COLO829 (cell line): ENCODE measurements at regions not wholly inside any gene's neighbourhood (a gene's known extent, or its start where the extent isn't known, plus 50 kb on each side); places are given as distances from the start of the nearest gene placed in this dataset.

Experiments used
- DNase-seq: peaks from one replicate; pipeline ENCODE4 v3.0.0; 2012; ENCODE audit warnings: low spot score

DNA sequence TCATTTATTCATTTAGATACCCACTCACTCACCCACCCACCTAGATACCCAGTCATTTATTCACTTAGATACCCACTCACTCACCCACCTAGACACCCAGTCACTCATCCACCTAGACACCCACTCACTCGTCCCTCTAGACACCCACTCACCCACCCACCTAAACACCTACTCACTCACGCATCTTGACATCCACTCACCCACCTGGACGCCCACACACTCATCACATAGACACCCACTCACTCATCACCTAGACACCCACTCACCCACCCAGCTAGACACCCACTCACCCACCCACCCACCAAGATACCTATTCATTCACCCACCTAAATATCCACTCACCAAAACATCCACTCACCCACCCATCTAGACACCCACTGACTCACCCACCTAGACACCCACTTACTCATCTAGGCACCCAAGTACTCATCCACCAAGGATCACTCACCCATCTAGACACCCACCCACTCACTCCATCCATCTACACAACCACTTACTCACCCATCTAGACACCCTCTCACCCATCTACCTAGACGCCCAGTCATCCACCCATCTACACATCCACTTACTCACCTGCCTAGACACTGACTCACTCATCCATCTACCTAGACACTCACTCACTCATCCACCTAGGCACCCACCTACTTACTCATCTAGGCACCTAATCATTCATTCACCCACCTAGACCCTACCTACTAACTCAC lies 723.7 kb upstream of the RAB6C start:
- DNase-seq = no peak

DNA sequence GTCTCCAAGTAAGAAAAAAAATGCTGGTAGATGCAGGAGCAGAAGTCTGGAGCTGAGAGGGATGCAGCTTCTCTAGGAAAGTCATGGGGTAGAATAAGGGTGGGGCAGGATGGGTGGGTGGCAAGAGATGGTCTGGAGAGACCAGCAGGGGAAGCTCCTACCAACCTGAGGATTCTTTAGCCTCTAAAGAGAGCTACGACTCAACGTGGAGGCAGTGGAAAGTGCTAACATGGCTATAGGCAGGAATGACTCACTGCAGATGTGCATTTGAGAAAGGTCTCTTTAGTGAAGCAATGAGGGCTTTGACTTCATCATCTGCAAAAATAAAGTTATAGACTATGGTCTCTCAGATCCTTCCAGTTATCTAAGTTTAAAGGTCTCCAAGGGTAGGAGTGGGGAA lies 722.8 kb upstream of the RAB6C start:
- DNase-seq = no peak

DNA sequence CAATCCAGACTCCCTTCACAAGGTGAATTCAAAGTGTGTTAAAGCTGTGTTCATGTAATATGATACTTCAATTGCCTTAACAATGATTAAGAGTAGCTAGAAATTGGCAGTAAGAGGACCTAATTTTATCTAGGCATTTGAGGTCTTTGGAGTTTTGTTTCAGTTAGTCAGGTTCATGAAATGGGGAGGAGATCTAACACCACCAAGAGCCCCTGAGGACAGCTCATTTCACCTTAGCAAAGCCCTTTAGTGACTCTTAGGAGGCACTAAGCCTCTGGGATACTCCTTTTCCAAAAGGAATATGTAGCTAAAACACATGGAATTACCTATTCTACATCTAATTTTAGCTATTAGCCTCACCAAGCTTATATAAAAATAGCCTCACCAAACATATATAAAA lies 716.5 kb upstream of the RAB6C start:
- no peak for DNase-seq

DNA sequence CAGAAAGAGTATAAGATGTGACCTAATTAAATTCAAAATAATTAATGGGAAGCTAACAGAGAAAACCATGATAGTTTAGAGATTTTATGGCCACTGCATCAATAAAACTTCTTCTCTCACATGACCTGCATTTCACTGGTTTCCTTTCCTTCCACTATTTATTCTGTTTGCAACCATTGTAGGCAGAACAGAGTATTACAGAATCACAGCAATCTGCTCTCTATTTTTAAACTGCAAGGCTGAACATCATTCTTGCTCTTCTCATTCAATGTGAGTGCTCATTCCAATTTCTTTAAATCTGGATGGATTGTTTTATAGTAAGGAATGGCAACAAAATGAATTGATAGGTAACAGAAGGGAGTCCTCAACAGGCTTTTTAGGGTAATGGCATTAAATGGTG lies 715.5 kb upstream of the RAB6C start:
- no peak for DNase-seq

DNA sequence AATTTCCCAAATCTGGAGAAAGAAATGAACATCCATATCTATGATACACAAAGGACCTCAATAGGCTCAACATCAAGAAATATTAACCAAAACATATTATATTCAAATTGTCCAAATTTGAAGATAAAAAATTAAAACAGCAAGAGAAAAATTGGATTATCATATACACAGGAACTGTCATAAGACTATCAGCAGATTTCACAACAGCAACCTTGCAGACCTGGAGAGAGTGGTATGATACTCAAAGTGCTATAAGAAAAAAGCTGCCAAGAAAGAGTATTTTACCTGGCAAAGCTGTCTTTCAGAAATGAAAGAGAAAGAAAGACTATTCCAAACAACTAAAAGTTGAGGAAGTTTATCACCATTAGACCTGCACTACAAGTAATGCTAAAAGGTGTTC lies 711.9 kb upstream of the RAB6C start:
- DNase-seq = no peak

DNA sequence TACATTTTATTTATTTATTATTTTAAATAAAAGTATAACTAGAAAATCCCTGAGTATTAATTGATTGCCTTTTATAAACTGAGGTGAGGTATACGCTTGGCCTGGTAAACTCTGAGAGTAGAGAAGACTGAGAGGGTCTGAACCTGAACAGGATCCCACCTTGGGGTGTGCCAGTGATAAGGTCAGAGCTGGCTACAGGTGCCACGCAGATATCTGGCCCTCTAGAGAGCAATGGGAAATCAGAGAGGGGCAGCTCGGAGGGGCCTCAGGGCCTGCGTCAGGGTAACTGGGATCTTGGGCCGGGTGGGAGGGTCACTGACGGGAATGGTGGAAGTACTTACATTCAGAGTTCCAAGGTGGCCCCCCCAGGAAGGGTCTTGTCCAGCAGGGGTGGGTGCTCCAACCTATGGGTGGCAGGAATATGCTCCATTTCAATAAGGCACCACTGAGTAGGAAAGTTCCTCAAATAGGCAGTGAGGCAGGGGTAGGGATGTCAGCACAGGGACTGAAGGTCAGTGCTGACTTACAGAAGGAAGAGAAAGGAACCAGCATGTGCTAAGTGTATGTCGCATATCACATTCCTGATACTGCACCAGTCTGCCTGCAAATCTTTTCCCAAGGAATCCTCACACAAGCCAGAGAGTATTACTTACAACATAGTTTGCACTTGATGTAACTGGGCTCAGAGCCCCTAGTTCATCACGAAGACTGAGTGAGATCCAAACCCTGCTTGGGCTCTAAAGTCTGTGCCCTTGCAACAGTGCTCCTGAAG lies 706.0 kb upstream of the RAB6C start:
- no peak for DNase-seq

DNA sequence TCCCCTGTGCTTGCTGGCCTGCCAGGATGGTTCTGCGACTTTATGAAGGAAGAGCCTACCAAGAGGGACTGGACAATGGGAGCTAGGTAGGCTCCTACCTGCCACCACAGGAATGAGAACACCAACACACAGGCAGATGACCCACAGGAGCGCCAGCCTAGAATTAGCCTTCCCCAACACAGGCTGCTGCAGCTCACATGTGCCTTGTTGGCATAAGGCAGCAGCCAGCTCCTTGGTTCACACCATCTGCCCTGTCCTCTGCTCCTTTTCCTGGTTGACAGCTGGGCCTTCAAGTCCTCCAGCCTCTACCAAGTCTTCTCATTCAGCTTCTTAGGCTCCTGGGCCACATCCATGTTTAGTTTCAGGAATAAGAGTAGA lies 705.4 kb upstream of the RAB6C start:
- no peak for DNase-seq

DNA sequence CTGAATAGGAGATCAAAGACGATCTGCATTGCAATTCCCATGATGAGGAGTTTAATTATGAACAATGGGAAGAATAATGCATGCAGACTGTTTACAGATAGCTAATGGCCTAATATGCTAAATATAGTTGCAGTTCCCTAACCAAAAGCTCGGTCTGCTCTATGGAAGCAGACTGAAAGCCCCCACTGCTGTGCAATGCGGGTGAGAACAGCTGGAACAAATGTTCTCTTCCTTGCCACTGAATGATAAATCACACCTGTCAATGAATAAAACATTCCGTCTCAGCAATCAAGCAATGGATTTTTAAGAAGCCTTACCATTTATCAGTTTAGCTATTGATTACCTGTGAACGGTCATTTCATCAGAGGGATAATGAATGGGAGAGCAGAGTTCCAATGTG lies 704.5 kb upstream of the RAB6C start:
- DNase-seq = no peak

DNA sequence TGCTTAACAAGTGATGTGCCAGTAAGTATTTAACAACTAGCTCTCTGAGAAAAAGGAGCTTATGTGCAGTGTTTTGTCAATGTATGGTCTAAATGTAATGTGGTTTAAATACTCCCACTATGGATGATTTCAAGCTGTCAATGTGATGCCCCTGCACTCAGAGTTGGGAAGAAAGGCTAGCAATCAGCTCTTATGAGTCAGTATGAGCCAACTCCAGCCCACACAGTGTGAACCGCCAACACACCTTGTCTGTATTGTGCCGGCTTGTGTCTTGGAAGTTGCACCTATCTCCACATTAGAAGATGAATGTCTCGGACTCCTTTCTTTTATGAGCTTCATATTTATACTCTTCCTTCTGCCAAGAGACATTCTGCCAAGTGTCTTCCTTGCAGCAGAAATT lies 703.8 kb upstream of the RAB6C start:
- DNase-seq = no peak

DNA sequence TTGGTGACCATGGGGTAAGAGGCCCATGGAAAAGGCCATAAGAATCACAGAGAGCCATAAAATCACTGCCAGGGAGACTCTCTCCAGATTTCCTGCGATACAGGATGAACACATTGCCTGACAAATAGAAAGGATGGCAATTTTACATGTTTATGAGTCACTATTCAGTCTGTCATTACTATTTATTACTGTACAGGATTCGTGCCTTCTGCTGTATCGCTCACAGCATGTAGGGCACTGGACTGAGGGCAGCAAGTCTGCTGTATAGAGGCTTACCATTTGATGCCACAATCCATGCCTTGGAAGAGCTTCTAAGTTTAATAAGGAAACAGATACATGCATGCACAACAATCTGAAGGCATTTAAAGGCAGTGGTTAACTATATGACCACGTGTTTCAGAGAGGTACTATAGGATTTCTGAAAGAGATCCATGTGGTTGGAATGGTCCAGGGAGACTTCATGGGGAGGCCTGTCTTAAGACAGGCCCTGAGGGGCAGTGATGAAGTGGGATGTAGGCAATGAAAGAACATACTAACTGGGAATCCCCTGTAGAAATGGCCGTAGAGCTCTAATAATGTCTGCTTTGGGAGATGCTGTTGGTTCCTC lies 702.4 kb upstream of the RAB6C start:
- DNase-seq = no peak

DNA sequence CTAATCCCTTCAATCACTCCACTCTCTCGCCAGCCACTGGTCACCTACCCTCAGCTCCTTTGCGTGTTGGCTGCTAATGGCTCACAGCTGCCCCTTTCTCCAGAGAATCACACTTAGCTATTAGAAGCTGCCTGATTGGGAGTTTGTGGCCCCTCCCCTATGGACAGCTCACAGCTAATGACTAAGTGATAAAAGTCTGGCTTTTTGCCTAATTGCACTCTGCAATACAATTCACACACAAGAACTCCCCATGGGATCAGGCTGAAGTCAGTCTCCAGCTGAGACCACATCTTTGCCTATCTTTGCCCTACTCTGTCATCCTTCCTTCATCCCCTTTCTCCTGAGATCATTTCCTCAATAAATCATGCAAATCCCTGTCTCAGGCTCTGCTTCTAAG lies 701.9 kb upstream of the RAB6C start:
- no peak for DNase-seq

DNA sequence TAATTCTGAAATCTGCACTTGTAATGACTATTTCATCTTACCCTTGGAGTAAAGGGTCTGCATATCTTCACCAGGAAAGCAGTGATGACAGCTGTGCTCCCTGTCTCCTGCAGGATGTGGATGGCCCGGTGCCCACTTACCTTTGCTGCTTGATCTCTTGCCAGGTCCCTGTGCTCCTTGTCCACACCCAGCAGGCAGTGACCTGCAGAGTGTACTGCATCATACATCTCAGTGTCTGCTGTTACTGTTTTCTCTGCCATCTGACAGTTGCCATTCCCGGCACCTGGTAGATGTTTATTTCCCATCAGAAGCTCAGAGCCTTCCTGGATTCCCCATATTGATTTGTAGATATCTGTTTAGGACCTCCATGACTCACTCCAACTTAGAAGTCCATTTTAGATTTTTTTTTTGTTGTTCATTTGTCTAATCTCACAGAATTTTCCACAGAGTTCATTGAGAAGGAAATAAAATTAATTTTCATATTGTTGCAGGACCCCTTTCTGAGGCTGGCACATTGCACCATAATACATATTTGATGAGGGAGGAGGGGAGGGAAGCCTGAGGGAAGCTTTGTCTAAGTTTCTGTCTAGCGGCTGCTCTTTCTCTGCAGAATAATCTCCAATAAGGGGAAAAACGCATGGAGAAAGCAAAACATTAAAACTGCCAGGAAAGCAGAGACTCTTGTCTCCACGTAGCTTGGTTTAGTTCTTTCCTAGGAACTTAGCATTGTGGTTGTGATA lies 697.5 kb upstream of the RAB6C start:
- DNase-seq = no peak

DNA sequence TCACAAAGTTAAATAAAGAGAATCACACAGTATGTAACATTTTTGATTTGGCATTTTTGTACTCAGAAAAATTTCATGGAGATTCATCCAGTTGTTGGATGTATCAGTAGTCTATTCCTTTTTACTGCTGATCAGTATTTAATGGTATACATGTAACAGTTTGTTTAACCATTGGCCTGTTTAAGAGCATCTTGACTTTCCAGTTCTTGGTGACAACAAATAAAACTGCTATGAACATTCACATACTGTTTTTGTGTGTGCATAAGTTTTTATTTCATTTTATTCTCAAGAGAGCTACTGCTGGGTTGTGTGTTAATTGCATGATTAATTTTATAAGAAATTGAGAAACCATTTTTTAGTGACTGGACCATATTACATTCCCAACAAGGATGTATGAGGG lies 694.5 kb upstream of the RAB6C start:
- no peak for DNase-seq

DNA sequence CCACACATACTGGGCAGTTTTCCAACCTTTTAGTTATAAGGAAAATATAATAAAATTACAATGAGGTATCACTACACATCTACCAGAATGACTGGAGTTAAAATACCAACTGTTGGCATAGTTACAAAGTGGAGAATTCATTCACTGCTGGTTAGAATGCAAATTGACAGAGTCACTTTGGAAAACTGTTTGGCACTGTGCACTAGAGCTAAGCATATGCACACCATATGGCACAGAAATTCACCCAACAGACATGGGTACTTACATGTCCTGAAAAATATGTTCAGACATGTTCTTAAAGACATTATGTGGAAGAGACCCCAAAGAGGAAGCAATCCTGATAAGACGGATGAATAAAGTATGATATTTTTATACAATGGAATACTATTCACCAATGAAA lies 686.1 kb upstream of the RAB6C start:
- DNase-seq = no peak

DNA sequence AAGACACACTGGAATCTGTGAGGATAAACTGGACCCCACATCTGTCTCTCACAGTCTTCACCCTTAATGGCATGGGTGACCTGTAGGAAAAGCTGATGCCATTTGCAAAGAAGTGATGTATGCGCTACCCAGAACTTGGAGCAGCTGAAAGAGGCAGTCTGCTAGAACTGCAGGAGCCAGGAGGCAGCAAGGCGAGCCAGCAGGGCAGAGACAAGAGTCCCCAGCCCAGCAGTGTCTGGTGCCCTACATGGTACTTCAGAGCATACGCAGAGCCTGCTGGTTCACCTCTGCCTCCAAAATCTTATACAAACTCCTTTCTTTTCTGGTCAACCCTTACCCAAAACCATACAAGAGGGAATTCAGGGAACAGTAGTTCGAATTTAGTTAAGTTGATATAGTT lies 683.1 kb upstream of the RAB6C start:
- no peak for DNase-seq

DNA sequence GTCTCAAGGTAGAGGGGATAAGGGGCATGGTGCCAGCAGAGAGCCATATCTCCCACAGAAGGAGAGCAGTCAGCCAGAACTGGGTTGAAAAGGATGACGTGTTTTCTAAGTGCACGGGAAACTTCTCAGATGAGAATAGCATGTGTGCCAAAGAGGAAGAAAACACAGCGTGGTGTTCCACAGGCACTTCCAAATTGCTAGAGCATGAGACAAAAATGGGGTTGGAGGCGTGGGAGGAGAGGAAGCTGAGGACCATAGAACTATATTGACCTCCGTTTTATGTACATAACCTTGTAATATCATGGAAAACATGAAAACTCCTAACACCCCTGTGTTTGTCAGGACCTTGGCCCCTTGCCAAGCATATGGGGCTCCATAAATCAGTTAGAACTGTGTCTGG lies 682.7 kb upstream of the RAB6C start:
- no peak for DNase-seq

DNA sequence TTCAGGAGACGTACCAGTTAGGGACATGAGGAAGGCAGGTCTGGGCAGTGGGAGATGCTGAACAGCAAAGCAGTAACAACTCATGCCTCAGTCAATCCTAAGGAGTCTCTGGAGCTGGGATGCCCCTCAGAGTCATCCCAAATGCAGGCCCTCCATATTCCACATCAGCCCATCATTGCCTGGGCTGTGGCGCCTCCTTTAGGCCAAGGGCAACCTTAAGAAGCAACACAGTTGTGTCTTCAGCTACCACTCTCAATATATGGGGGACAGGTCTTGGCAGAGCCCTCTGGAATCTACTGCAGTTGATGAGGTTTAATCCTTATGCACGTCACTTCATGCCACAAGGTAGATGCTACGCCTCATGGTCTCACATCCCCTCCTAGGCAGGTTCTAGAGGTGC lies 682.0 kb upstream of the RAB6C start:
- DNase-seq = no peak

DNA sequence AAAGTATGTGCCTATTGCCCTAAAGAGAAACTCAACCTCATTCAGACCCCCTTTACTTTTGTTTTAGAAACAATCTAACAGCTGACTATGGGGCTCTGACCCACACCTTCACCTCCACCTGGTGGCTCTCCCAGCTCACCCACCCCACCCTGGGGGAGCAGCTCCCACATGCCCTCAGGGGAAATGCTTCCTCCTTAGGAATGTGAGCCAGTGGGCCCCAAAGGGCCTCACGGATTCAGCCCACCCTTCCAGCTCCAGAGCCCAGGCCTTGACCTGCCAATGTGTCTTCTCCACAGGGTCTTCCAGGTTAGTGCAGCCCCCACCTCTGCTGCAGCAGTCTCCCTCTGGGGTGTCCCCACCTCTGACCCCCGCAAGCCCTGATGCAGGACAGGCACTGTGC lies 680.1 kb upstream of the RAB6C start:
- DNase-seq = no peak

DNA sequence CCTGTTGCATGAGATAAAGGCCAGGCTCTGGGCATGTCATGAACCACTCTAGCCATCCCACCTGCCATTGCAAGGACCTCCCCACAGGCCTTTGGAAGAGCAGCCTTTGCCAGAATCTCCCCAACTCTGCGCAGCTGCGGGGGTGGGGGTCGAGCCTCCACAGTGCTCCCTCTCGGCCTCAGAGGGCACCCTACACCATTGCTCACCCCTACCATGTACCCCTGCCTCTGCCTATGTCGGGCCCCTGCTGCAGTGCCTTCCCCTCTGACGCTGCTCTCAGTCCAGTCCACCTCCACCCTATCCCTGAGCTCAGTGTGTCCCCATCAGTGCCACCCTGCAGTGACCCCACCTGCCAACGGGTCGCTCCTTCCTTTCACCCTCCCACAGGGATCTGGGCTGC lies 679.7 kb upstream of the RAB6C start:
- DNase-seq = no peak

DNA sequence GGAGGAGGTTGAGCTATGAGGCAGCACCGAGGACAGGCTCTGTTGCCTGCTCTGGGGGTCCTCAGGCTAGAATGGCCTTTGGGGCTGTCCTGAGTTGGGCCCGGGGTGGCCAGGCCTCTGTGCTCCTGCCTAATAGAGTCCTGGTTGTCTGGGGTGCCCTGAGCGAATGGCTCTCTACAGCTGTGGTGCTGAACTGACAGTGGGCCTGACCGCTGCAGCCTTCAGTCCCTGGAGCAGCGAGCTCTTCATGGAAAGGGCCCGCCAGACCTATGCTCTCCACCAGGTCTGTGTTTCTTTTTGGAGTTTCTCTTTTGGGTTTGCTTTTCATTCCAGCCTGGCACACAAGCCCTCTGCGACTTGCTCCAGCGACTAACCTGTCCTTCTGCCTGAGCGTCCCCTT lies 679.0 kb upstream of the RAB6C start:
- DNase-seq = no peak

DNA sequence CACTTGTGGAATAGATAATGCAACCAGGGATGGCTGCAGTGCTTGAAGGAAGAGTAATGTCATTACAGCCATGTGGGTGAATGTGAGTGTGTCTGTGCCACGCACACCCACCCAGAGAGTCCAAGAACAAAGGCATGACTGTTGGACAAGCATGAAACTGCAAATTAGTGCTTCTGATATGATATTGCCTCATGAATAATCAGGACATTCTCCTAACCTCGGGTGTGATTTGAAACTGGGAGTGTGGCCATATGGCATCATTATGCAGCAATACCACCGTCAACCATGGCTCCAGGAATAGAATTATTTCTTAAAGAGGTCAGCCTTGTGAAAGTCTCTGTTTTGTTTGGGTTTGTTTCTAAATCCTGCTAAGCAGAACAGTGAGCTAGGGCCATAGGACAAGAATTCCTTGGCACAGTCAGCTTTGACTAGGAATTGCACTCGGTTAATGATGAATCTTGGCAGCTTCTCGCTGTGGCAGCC lies 678.0 kb upstream of the RAB6C start:
- DNase-seq = peak; percentile 14

DNA sequence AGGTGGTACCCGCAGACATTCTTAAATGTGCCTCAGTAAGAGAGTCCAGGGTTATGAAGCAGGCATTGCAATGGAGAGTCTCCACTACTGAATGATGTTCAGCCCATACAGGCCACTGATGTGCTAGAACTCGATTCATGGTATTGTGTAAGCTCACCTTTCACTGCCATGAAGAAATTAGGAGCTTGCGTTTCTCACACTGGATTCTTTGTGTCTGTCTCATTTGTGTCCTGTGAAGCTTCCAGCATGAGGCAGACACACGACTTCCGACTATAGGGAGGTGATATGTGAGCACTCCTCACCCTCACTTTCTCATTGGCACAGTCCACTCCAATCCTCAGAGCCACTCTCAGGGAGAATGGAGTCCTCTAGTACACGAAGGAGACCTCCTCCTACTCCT lies 677.4 kb upstream of the RAB6C start:
- no peak for DNase-seq
